ENCODE measurements at regions not wholly inside any gene's neighbourhood (a gene's known extent, or its start where the extent isn't known, plus 50 kb on each side); places are given as distances from the start of the nearest gene placed in this dataset.

DNA sequence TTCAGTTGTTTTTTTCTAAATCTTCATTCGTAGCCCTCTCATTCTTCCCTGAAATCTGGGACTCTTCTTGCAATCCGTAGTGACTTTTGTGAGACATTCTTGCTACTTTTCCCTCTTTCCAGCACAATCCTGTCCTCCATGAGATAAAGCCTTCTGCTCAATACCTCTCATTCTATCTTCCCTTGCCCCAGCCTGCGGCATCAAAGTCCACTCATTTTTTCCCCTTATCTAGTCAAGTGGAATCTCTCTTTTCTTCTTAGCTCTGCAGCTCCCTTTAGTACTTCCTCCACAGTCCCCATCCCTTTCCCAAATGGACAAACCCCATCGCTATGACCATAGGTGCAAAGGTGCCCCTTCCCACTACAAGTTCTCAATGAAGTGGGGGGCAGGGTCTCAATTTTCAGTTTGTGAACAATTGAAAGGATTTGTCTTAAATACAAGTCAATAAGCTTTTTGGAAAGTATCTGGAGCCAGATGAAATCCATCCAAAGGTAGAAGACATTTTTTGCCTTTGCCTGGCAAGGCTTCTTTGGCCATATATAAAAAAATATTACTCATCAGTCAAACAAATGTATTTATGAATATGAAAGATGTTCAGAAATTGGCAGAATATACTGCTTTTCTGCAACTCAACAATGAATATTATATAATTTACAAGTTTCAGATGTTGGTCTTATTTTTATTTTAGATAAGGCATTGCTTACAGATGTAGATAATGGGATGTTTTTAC, 179.4 kb downstream of the SNAPC1 start:
- no peak for DNase-seq (ENCODE audit: low read depth in 3 of 3)

GRCh38 chr14:61948376-61948775, 186.2 kb downstream of the SNAPC1 start:
- DNase-seq (ENCODE audit: low read depth in 3 of 3) = no peak

DNA sequence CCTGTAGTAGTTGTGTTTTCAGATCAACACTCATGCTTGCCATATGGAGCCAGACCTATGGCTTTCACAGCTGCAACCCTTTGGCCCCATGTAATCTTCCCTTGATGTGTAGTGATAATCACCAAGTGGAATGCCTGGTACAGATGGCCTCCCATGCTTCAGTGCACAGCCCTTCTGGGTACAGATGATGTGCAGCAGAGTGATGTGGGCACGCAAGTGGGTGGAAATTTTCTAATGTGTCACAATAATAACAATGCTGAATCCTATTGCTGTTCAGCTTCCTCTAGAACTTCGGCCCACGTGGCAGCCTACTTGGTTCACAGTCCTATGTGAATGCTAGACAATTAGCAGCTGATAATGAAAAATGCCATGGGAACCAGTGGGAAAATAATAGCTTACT, 188.1 kb downstream of the SNAPC1 start:
- DNase-seq (ENCODE audit: low read depth in 3 of 3) = no peak

GRCh38 chr14:61953602-61954001, 191.4 kb downstream of the SNAPC1 start:
- DNase-seq (ENCODE audit: low read depth in 3 of 3) = no peak

DNA sequence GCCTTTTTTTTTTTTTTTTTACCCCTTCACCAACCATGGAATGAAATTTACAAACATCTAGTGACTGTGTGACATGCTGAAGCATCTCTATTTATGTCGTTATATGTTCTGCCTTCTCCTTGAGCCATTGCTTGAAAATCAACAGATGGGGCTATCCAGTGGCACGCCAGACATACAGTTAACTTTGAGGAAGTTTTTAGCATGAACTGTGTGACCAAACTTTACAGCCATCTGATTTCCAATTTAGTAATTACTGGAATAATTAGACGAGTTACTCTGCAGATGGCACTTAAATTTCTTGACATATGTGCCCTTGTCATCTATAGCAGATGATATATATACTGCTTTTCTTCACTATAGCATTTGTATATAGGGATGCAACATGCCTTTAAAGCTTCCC, 192.1 kb downstream of the SNAPC1 start:
- DNase-seq (ENCODE audit: low read depth in 3 of 3) = no peak

GRCh38 chr14:61956517-61956916, 194.3 kb downstream of the SNAPC1 start:
- no peak for DNase-seq (ENCODE audit: low read depth in 3 of 3)

DNA sequence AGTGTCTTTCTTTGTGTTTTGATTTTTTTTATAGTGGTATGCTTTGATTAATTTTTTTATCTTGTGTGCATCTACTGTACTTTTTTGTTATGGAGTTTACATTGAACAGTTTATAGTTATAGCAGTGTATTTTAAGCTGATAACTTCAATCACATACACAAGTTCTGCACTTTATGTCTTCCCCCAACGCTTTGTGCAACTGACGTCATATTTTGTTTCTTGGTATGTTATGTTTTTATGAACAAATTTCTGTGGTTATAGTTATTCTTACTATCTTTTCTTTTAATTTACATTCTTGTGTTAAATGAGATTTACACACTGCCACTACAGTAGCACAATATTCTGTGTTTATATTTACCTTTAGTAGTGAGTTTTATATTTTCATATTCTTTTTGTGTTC, 197.1 kb downstream of the SNAPC1 start:
- no peak for DNase-seq (ENCODE audit: low read depth in 3 of 3)

DNA sequence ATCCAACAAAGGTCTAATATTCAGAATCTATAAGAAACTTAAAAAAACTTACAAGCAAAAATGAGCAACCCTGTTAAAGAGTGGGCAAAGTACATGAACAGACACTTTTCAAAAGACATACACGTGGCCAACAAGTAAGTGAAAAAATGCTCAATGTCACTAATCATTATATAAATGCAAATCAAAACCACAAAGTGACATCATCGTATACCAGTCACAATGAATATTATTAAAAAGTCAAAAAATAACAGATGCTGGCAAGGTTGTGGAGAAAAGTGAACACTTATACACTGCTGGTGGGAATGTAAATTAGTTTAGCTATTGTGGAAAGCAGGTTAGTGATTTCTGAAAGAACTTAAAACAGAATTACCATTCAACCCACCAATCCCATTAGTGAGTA, 199.1 kb downstream of the SNAPC1 start:
- no peak for DNase-seq (ENCODE audit: low read depth in 3 of 3)

- no peak for DNase-seq (ENCODE audit: low read depth in 3 of 3)
Observed at GRCh38 chr14:61963926-61964325, 201.7 kb downstream of the SNAPC1 start.

- no peak for DNase-seq (ENCODE audit: low read depth in 3 of 3)
Observed at GRCh38 chr14:61965030-61965745, 203.0 kb downstream of the SNAPC1 start.

- DNase-seq (ENCODE audit: low read depth in 3 of 3) = no peak
Observed at GRCh38 chr14:61968207-61968606, 206.0 kb downstream of the SNAPC1 start.

- no peak for DNase-seq (ENCODE audit: low read depth in 3 of 3)
Observed at GRCh38 chr14:61972711-61973110, 210.5 kb downstream of the SNAPC1 start.

DNA sequence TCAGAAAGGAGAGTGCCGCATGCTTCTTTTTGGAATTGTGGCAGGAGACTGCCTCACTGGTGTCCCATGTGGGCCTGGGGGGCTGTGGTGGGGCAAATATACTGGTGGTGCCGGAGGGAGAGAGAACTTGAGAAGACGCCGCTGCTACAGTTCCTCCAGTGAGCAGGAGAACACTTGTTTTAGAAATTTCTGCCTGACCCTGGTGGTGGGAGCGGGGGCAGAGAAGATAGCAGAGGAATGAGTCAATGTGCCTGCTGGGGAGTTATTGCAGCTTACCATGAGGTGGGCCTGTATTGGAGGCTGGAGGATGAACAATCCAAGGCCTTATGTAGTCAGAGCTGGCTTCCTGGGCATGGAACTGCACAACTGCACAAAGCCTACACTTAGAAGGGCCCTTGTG, 211.8 kb downstream of the SNAPC1 start:
- no peak for DNase-seq (ENCODE audit: low read depth in 3 of 3)

GRCh38 chr14:61977217-61977616, 215.0 kb downstream of the SNAPC1 start:
- no peak for DNase-seq (ENCODE audit: low read depth in 3 of 3)

DNA sequence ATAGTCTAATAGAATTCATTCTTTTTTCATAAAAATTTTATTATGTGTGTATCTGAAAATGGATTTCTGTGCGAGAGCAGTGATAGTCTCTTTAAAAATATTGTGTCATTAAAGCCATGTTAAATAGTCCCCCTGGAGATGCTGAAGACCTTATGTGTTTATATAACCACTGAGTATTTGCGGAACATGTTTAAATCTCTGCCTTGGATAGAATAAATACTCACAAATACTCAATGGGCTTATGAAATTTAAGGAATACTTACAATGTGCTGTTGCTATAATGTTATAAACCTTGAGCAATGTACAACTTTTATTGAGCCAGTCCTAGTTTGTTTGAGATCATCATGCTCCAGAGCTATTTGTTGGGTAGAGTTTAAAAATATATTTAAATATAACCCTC, 226.0 kb downstream of the SNAPC1 start:
- DNase-seq (ENCODE audit: low read depth in 3 of 3) = no peak

DNA sequence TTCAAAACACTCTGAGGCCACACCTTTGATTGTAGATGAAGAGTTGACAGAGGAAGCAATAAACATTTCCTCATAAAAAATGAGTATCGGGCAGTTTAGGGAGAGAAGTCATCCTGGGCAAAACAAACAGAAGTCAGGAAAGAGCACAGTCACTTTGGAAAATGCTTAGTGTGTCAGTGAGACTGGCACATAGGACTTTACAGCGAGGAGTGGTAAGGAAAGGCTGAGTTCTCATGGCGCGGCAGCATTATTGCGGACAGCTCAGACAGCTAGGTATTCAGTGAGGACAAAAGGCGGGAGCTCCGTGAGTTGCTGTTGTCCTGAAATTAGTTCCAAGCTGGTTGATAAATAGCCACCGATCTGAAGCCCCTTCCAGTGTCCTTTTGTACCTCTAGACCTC, 229.9 kb downstream of the SNAPC1 start:
- no peak for DNase-seq (ENCODE audit: low read depth in 3 of 3)

- DNase-seq (ENCODE audit: low read depth in 3 of 3) = no peak
Observed at GRCh38 chr14:61992926-61993325, 230.7 kb downstream of the SNAPC1 start.

DNA sequence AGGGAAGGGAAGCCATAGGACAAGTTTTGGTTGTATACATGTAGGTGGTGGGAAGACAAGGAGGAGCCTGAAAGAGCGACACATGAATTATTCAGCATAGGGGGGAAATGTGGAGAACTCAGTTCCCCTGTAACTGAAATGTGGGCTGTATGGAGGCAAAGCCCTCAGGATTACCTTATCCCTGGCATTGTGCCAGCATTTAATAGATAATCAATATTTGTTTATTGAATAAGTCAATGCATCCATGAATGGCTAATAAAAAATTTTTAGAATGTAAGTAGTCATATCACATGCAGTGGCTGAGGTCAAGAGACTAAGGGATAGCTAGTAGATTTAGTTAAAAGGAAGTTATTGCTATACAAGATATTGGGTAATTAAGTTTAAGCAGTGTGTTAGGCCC, 232.4 kb downstream of the SNAPC1 start:
- DNase-seq (ENCODE audit: low read depth in 3 of 3) = no peak

GRCh38 chr14:61996753-61997152, 234.5 kb downstream of the SNAPC1 start:
- DNase-seq (ENCODE audit: low read depth in 3 of 3) = no peak

- DNase-seq (ENCODE audit: low read depth in 3 of 3) = no peak
Observed at GRCh38 chr14:61997161-61997560, 234.9 kb downstream of the SNAPC1 start.

DNA sequence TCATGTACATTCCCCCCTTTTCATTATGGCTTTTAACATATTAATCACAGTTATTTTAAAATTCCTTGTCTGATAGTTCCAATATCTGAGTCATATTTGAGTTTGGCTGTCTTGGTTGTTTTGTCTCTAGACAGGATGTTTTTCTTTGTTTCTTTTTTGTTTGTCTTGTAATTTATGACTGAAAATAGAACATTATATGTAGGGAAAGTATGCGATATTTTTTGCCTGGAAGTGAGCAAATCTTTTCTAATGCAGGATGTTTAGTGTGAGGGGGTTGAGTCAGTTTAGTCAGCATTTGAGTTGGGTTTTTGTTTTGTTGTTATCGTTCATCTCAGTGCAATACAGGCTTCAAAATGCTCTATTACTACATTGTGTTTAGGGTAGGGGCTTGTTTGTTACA, 239.7 kb downstream of the SNAPC1 start:
- no peak for DNase-seq (ENCODE audit: low read depth in 3 of 3)

DNA sequence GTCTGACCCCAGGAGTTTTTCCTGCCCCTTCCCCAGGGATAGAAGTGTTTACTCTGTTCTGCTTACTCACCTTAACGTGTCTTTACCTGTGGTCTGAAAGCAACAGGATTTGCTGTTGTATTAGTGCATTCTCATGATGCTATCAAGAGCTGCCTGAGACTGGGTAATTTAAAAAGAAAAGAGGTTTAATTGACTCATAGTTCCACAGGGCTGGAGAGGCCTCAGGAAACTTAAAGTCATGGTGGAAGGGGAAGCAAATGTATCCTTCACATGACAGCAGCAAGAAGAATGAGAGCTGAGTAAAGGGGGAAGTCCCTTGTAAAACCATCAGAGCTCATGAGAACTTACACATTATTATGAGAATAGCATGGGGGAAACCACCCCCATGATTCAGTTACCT, 240.4 kb downstream of the SNAPC1 start:
- no peak for DNase-seq (ENCODE audit: low read depth in 3 of 3)

DNA sequence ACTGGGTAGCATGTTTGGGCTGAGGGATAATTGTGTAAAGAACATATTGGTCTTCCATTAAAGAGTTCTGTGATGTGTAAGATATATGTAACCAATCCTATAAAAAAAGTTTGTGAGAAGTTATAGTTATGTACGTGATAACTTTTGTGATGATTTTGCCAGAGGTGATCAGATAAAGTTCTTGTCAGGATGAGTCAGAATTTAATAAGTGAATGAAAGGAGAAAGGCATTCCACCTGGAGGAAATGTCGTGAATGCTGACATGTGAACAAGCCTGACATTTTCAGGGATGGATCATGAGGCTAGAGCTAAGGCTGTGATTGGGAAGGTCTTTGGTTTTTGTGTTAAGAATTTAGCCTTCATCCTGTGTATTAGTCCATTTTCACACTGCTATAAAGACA, 241.5 kb downstream of the SNAPC1 start:
- no peak for DNase-seq (ENCODE audit: low read depth in 3 of 3)
